Panc1 (cell line): ENCODE measurements at regions not wholly inside any gene's neighbourhood (a gene's known extent, or its start where the extent isn't known, plus 50 kb on each side); places are given as distances from the start of the nearest gene placed in this dataset.
A peak's percentile ranks its signal among the peaks of the same experiment; 100 is the strongest.

Experiments
- POLR2AphosphoS5 ChIP-seq: IDR thresholded peaks from 2 replicates; pipeline ENCODE4 v1.6.1; 2012; ENCODE audit warnings: mild to moderate bottlenecking, low read depth, low read length, moderate library complexity
- SIN3A ChIP-seq: IDR thresholded peaks from 2 replicates; pipeline ENCODE4 v1.6.1; 2012; ENCODE audit warnings: low read depth, mild to moderate bottlenecking, low read length, moderate library complexity, borderline replicate concordance; ENCODE audit not compliant: insufficient read depth
- TF ChIP-seq, protein P1 (sequence below): fragments of 450-650 bp; IDR thresholded peaks from 2 replicates; pipeline ENCODE4 v1.5.1; 2017; ENCODE audit warnings: mild to moderate bottlenecking
- TF ChIP-seq, protein P2 (sequence below), 2 experiments: IDR thresholded peaks; 2 replicates each; pipeline ENCODE4 v1.6.1; 2011 to 2012; ENCODE audit warnings: low read depth in 2 of 2, control low read depth in 1 of 2, low read length in 1 of 2, mild to moderate bottlenecking in 1 of 2, moderate library complexity in 1 of 2; ENCODE audit not compliant: insufficient read depth in 1 of 2

DNA sequence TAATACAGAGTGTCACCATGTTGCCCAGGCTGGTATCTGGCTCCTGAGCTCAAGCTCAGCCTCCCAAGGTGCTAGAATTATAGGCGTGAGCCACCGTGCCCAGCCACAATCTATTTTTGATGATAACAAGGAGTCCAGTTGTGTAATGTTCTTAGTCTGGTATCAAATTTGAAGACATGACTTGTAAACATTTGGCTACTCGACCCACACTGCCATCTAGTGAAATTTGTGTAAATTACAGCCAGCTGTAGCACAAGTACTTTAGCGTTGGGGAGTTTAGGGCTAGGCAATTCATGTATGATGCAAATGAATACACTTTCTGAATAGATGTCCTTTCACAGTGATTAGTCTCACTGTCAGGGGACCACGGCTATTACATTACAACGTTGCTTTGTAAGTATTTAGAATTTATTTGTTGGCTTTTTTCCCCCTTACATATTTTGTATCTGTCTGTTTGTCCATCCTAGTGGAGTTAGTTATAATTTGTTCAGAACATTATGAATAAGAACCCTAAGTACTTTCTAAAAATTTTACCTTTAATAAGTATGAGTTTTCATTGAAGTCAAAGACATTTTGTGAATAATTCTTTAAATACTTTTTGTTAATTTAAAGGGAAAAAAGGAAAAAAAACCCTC lies 139.7 kb downstream of the PRDM13 start:
- TF ChIP-seq, protein P1, sequence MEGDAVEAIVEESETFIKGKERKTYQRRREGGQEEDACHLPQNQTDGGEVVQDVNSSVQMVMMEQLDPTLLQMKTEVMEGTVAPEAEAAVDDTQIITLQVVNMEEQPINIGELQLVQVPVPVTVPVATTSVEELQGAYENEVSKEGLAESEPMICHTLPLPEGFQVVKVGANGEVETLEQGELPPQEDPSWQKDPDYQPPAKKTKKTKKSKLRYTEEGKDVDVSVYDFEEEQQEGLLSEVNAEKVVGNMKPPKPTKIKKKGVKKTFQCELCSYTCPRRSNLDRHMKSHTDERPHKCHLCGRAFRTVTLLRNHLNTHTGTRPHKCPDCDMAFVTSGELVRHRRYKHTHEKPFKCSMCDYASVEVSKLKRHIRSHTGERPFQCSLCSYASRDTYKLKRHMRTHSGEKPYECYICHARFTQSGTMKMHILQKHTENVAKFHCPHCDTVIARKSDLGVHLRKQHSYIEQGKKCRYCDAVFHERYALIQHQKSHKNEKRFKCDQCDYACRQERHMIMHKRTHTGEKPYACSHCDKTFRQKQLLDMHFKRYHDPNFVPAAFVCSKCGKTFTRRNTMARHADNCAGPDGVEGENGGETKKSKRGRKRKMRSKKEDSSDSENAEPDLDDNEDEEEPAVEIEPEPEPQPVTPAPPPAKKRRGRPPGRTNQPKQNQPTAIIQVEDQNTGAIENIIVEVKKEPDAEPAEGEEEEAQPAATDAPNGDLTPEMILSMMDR = peak; percentile 85
- TF ChIP-seq, protein P2, sequence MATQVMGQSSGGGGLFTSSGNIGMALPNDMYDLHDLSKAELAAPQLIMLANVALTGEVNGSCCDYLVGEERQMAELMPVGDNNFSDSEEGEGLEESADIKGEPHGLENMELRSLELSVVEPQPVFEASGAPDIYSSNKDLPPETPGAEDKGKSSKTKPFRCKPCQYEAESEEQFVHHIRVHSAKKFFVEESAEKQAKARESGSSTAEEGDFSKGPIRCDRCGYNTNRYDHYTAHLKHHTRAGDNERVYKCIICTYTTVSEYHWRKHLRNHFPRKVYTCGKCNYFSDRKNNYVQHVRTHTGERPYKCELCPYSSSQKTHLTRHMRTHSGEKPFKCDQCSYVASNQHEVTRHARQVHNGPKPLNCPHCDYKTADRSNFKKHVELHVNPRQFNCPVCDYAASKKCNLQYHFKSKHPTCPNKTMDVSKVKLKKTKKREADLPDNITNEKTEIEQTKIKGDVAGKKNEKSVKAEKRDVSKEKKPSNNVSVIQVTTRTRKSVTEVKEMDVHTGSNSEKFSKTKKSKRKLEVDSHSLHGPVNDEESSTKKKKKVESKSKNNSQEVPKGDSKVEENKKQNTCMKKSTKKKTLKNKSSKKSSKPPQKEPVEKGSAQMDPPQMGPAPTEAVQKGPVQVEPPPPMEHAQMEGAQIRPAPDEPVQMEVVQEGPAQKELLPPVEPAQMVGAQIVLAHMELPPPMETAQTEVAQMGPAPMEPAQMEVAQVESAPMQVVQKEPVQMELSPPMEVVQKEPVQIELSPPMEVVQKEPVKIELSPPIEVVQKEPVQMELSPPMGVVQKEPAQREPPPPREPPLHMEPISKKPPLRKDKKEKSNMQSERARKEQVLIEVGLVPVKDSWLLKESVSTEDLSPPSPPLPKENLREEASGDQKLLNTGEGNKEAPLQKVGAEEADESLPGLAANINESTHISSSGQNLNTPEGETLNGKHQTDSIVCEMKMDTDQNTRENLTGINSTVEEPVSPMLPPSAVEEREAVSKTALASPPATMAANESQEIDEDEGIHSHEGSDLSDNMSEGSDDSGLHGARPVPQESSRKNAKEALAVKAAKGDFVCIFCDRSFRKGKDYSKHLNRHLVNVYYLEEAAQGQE (IDR thresholded peaks at IDR 0.05; ENCODE audit: insufficient read depth in 1 of 2, low read depth in 2 of 2, low read length in 1 of 2) = no peak
- TF ChIP-seq POLR2AphosphoS5 (no peak), SIN3A (no peak)
